Coronary artery (tissue), 2 donors: ENCODE measurements at regions not wholly inside any gene's neighbourhood (a gene's known extent, or its start where the extent isn't known, plus 50 kb on each side); places are given as distances from the start of the nearest gene placed in this dataset.

Source experiments
- DNase-seq: peaks from one replicate; pipeline ENCODE4 v3.0.0-alpha.2; 2017; ENCODE audit warnings: low spot score
- H3K27ac ChIP-seq, 2 donors: fragments of 200-600 bp; sonication (generic); one replicate each; pipeline ENCODE4 v1.5.1; 2016 to 2019
- H3K4me3 ChIP-seq: fragments of 200-600 bp; sonication (generic); 2 replicates; pipeline ENCODE4 v1.5.1; 2016; ENCODE audit warnings: mild to moderate bottlenecking, moderate library complexity
- CTCF ChIP-seq: fragments of 200-600 bp; sonication (generic); IDR thresholded peaks from one replicate; pipeline ENCODE4 v1.5.1; 2019; ENCODE audit warnings: antibody characterized with exemption

- DNase-seq, result no peak
- no peak for TF ChIP-seq CTCF
Observed at GRCh38 chr3:101128786-101129185, 135.6 kb upstream of the ABI3BP start.

GRCh38 chr3:101128001-101128400, 134.8 kb upstream of the ABI3BP start:
- no peak for DNase-seq
- H3K4me3 ChIP-seq, result no peak overlapping the region
- no peak overlapping the region for H3K27ac ChIP-seq
- TF ChIP-seq CTCF, result no peak

More at GRCh38 chr3:101128786-101129185, 135.6 kb upstream of the ABI3BP start:
- H3K4me3 ChIP-seq, result no peak overlapping the region
- H3K27ac ChIP-seq, result no peak overlapping the region

GRCh38 chr3:101124125-101124524, 130.9 kb upstream of the ABI3BP start:
- Histone ChIP-seq H3K27ac (no peak overlapping the region), H3K4me3 (no peak overlapping the region)
- no peak for TF ChIP-seq CTCF
- DNase-seq, result no peak

- Histone ChIP-seq H3K27ac (no peak overlapping the region), H3K4me3 (no peak overlapping the region)
- no peak for TF ChIP-seq CTCF
- DNase-seq, result no peak
Observed at GRCh38 chr3:101123081-101123480, 129.9 kb upstream of the ABI3BP start.

GRCh38 chr3:101122681-101123080, 129.5 kb upstream of the ABI3BP start:
- Histone ChIP-seq H3K27ac (no peak overlapping the region), H3K4me3 (no peak overlapping the region)
- no peak for TF ChIP-seq CTCF
- no peak for DNase-seq

- Histone ChIP-seq H3K4me3 (no peak overlapping the region), H3K27ac (no peak overlapping the region)
- DNase-seq, result no peak
- TF ChIP-seq CTCF, result no peak
Observed at GRCh38 chr3:101120039-101120438, 126.8 kb upstream of the ABI3BP start.

- no peak for DNase-seq
- H3K27ac ChIP-seq, result no peak overlapping the region
- no peak for TF ChIP-seq CTCF
- H3K4me3 ChIP-seq, result no peak overlapping the region
Observed at GRCh38 chr3:101119535-101119934, 126.3 kb upstream of the ABI3BP start.
